ENCODE measurements at regions not wholly inside any gene's neighbourhood (a gene's known extent, or its start where the extent isn't known, plus 50 kb on each side); places are given as distances from the start of the nearest gene placed in this dataset.

DNA sequence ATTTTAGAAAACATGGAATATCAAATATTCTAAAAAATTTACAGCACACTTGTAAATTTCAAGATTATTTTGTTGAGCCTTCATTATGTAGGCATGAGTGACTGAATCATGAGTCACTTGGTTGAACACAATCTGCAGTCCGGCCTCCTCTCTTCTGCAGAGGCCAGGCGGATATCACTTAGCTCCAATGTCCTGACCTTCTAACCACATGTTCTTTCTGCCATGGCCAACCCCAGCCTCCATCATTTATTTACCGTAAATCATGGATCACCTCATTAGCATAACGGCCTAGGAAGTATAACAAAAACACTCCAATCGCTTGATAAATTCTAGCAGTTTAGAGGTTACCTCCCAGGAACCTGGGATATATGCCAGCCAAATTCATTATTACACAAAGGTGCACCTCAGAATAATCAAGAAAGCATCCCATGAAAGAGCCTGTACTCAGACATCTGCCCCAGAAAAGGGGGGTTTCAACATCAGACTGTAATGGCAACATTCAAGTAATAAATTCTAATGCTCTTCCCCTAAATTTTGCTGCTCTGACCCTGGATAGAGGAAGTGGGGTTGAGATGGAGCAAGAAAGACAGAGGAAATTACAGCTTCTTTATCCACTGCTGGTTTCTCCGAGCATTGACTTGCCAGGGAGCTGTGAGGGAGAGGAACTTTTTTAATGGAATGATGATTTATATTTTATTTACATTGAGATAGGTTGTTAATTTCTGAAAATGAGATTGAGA lies 2153.6 kb upstream of the AGA start:
- H3K4me3 ChIP-seq (ENCODE audit: low read depth, low read length): no peak overlapping the region
- DNase-seq (ENCODE audit: low read depth): no peak
- TF ChIP-seq, protein P1, sequence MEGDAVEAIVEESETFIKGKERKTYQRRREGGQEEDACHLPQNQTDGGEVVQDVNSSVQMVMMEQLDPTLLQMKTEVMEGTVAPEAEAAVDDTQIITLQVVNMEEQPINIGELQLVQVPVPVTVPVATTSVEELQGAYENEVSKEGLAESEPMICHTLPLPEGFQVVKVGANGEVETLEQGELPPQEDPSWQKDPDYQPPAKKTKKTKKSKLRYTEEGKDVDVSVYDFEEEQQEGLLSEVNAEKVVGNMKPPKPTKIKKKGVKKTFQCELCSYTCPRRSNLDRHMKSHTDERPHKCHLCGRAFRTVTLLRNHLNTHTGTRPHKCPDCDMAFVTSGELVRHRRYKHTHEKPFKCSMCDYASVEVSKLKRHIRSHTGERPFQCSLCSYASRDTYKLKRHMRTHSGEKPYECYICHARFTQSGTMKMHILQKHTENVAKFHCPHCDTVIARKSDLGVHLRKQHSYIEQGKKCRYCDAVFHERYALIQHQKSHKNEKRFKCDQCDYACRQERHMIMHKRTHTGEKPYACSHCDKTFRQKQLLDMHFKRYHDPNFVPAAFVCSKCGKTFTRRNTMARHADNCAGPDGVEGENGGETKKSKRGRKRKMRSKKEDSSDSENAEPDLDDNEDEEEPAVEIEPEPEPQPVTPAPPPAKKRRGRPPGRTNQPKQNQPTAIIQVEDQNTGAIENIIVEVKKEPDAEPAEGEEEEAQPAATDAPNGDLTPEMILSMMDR (IDR thresholded peaks at IDR 0.05; ENCODE audit: insufficient read depth, low read depth, low read length): no peak

DNA sequence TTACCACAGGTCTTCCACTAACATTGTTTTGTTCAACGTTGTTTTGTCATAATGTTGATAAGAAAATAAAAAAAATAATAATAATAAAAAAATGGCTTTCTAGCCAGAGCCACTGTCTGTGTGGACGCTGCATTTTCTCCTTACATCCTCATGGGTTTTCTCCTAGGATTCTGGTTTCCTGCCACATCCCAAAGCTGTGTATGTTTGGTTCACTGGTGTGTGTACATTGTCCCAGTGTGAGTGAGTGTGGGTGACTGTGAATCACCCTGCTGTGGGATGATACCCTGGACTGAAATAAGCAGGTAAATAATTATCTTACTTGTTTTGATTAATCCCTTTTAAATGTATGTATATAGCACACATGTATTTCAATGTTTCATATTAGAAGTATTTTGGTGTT lies 2154.4 kb upstream of the AGA start:
- no peak overlapping the region for H3K4me3 ChIP-seq (ENCODE audit: low read depth, low read length)
- DNase-seq (ENCODE audit: low read depth): no peak
- TF ChIP-seq, protein P1 (IDR thresholded peaks at IDR 0.05; ENCODE audit: insufficient read depth, low read depth, low read length): no peak

DNA sequence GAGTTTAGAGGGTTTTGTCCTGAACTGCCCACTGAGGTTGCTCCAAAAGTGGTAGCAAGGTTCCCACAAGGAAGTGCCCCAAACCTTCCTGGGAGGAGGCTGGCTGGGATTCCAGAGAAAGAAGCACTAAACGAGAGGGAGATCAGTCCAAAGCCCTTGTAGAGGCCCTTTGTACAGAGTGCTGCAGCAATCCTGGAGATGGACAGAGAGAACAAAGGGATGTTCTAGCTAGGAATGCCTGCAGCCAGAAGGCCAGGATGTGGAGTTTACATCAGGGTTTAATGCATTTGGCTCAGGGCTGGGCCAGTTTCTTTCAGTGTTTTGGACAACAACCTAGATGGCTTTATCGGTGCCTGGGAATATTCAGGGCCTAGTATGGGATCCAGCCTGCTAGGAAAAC lies 2155.1 kb upstream of the AGA start:
- no peak overlapping the region for H3K4me3 ChIP-seq (ENCODE audit: low read depth, low read length)
- TF ChIP-seq, protein P1 (IDR thresholded peaks at IDR 0.05; ENCODE audit: insufficient read depth, low read depth, low read length): no peak
- DNase-seq (ENCODE audit: low read depth): no peak

DNA sequence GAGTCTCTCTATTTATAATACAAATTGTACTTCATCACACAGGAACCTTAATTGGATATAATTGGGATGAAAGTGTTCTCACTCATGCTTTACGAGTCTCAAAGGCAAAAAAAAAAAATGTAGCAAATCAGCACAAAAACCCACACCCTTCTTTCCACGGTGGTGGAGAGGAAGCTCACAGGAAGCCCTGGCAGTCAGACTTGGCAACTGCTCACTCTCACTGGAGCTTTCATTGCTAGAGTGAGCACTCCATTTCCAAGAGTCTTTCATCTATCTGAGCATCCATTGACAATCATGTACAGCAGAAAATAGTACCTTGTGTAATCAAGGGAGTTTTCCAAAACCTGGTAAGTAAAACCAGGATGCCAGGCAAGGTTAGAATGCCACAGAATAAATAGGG lies 2159.4 kb upstream of the AGA start:
- TF ChIP-seq, protein P1 (IDR thresholded peaks at IDR 0.05; ENCODE audit: insufficient read depth, low read depth, low read length): no peak
- H3K4me3 ChIP-seq (ENCODE audit: low read depth, low read length): no peak overlapping the region
- no peak for DNase-seq (ENCODE audit: low read depth)

DNA sequence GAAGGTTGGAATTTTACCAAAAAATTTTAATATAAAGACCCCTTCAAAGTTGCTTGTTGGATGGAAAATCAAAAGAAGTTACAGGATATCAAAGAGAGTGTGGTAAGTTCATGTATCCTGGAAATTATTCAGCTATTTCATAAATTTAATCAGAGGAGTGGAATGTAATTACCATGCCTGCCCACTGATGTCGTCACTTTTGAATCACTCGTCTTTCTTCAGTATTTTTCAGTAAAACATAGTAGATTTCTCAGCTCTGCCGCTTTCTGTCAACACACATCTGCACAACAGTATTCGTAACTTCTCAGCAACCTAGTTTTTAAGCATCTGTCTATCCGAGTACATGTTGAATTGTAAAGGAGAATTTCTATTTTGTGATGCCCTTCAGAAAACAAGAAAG lies 2163.0 kb upstream of the AGA start:
- no peak overlapping the region for H3K4me3 ChIP-seq (ENCODE audit: low read depth, low read length)
- TF ChIP-seq, protein P1 (IDR thresholded peaks at IDR 0.05; ENCODE audit: insufficient read depth, low read depth, low read length): no peak
- no peak for DNase-seq (ENCODE audit: low read depth)

DNA sequence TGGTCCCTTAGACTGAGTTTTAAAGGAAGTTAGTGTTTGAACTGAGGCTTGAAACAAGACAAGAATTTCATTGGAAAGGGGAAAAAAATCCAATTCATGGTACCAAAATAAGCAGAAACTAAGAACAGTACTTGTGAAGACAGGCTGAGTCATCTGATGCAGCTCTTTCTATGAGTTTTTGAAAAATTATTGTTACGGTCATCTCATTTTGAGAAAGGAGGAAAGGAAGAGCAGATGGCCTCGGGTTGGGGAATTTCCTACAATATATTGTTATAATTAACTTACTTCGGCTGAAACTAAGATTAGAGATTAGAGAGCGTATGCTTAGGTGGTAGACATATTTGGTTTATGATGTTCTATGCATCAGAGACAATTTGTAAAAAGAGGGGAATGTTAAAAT lies 2164.8 kb upstream of the AGA start:
- TF ChIP-seq, protein P1 (IDR thresholded peaks at IDR 0.05; ENCODE audit: insufficient read depth, low read depth, low read length): no peak
- no peak overlapping the region for H3K4me3 ChIP-seq (ENCODE audit: low read depth, low read length)
- no peak for DNase-seq (ENCODE audit: low read depth)

DNA sequence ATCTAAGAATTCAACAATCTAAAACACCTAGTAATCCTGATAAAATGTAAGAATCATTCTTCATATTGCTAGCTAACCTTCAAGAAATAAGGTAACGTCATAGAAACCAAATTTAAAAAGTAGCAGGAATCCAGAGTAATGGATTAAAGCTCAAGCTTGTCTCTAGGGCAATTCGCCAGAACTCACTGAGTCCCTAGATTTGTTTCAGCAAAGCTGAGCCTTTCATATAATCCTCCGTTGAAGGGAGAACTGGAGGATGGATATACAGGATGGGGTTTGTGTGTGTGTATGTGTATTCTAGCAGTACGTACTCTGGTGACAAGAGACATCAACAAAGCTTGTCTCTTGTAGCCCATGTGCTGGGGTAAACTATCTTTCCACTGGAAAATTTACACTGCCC lies 2173.5 kb upstream of the AGA start:
- TF ChIP-seq, protein P1 (IDR thresholded peaks at IDR 0.05; ENCODE audit: insufficient read depth, low read depth, low read length): no peak
- DNase-seq (ENCODE audit: low read depth): no peak
- H3K4me3 ChIP-seq (ENCODE audit: low read depth, low read length): no peak overlapping the region
